ENCODE measurements at regions not wholly inside any gene's neighbourhood (a gene's known extent, or its start where the extent isn't known, plus 50 kb on each side); places are given as distances from the start of the nearest gene placed in this dataset.

DNA sequence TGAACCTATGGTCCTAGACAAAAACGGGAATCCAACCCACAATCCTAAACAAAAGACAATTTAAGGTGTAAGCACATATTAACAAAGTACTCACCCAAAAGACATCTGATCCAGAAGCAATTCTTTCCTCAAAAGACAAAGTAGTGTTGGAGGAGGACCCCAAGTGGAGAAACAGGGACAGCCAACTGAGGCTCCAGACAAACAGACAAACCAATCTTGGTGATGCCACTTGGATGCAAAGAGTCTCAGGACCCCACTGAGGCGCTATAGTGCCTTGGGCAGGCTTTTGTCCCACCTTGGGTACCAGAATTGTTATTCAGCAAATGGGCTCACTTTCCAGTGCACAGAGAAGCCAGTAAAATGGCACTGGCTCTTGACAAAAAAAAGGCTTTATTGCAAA is 613.8 kb downstream of the DIPK2A start:
- Histone ChIP-seq H3K9ac (ENCODE audit: control insufficient read depth, extremely low read depth, insufficient read depth, low read length) (no peak overlapping the region), H3K9me3 (ENCODE audit: control insufficient read depth, low read depth, low read length) (no peaks in the 10 kb centered on the region), H3K9me1 (ENCODE audit: control insufficient read depth, extremely low read depth, insufficient read depth, low read length) (no peaks in the 10 kb centered on the region), H3K4me3 (ENCODE audit: control insufficient read depth in 2 of 3, extremely low read depth in 1 of 3, insufficient read depth in 2 of 3, low read depth in 1 of 3, low read length in 3 of 3) (no peak overlapping the region), H2AFZ (ENCODE audit: control insufficient read depth, low read length) (no peak overlapping the region), H3K4me1 (ENCODE audit: control insufficient read depth, extremely low read depth, insufficient read depth, low read length) (no peaks in the 10 kb centered on the region), H3K36me3 (ENCODE audit: control insufficient read depth in 2 of 2, extremely low read depth in 1 of 2, insufficient read depth in 2 of 2, low read length in 2 of 2) (no peaks in the 10 kb centered on the region), H3K27ac (ENCODE audit: control insufficient read depth, insufficient read depth, low read length) (no peak overlapping the region), H3K79me2 (ENCODE audit: control insufficient read depth, insufficient read depth, low read length) (no peaks in the 10 kb centered on the region), H3K27me3 (ENCODE audit: control insufficient read depth, extremely low read depth, insufficient read depth, low read length) (no peaks in the 10 kb centered on the region), H3K4me2 (ENCODE audit: control insufficient read depth, extremely low read depth, insufficient read depth, low read depth, low read length) (no peak overlapping the region), H4K20me1 (ENCODE audit: control insufficient read depth, extremely low read depth, insufficient read depth, low read length) (no peaks in the 10 kb centered on the region)
- TF ChIP-seq, protein P1, sequence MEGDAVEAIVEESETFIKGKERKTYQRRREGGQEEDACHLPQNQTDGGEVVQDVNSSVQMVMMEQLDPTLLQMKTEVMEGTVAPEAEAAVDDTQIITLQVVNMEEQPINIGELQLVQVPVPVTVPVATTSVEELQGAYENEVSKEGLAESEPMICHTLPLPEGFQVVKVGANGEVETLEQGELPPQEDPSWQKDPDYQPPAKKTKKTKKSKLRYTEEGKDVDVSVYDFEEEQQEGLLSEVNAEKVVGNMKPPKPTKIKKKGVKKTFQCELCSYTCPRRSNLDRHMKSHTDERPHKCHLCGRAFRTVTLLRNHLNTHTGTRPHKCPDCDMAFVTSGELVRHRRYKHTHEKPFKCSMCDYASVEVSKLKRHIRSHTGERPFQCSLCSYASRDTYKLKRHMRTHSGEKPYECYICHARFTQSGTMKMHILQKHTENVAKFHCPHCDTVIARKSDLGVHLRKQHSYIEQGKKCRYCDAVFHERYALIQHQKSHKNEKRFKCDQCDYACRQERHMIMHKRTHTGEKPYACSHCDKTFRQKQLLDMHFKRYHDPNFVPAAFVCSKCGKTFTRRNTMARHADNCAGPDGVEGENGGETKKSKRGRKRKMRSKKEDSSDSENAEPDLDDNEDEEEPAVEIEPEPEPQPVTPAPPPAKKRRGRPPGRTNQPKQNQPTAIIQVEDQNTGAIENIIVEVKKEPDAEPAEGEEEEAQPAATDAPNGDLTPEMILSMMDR (optimal IDR thresholded peaks at IDR 0.05 in 1 of 3, IDR thresholded peaks at IDR 0.05 in 1 of 3, conservative IDR thresholded peaks at IDR 0.05 in 1 of 3; ENCODE audit: extremely low read depth in 1 of 3, insufficient read depth in 2 of 3, low read length in 3 of 3), result no peak
- TF ChIP-seq EZH2 (IDR thresholded peaks at IDR 0.05; ENCODE audit: low read length), result no peak
- dilution Hi-C loops (cut with MboI; ENCODE audit: extremely low pct_ligation_motif_present, low sequenced_read_pairs), result no loop called here
- FAIRE-seq (no peak), DNase-seq (ENCODE audit: low read depth, low spot score) (no peak)

- DNase-seq (ENCODE audit: low read depth, low spot score) (no peak), FAIRE-seq (no peak)
- no peak overlapping the region for H3K4me2 ChIP-seq (ENCODE audit: control insufficient read depth, extremely low read depth, insufficient read depth, low read depth, low read length)
- H3K4me1 ChIP-seq (ENCODE audit: control insufficient read depth, extremely low read depth, insufficient read depth, low read length), result no peaks in the 10 kb centered on the region
- H3K36me3 ChIP-seq (ENCODE audit: control insufficient read depth in 2 of 2, extremely low read depth in 1 of 2, insufficient read depth in 2 of 2, low read length in 2 of 2), result no peaks in the 10 kb centered on the region
- H3K27ac ChIP-seq (ENCODE audit: control insufficient read depth, insufficient read depth, low read length), result no peak overlapping the region
- H3K9me1 ChIP-seq (ENCODE audit: control insufficient read depth, extremely low read depth, insufficient read depth, low read length), result no peaks in the 10 kb centered on the region
- TF ChIP-seq, protein P1 (optimal IDR thresholded peaks at IDR 0.05 in 1 of 3, IDR thresholded peaks at IDR 0.05 in 1 of 3, conservative IDR thresholded peaks at IDR 0.05 in 1 of 3; ENCODE audit: extremely low read depth in 1 of 3, insufficient read depth in 2 of 3, low read length in 3 of 3), result no peak
- TF ChIP-seq EZH2 (IDR thresholded peaks at IDR 0.05; ENCODE audit: low read length), result no peak
- no peak overlapping the region for H3K4me3 ChIP-seq (ENCODE audit: control insufficient read depth in 2 of 3, extremely low read depth in 1 of 3, insufficient read depth in 2 of 3, low read depth in 1 of 3, low read length in 3 of 3)
- H2AFZ ChIP-seq (ENCODE audit: control insufficient read depth, low read length), result no peak overlapping the region
- H3K79me2 ChIP-seq (ENCODE audit: control insufficient read depth, insufficient read depth, low read length), result no peaks in the 10 kb centered on the region
- H3K27me3 ChIP-seq (ENCODE audit: control insufficient read depth, extremely low read depth, insufficient read depth, low read length), result no peaks in the 10 kb centered on the region
- no peaks in the 10 kb centered on the region for H4K20me1 ChIP-seq (ENCODE audit: control insufficient read depth, extremely low read depth, insufficient read depth, low read length)
- dilution Hi-C loops (cut with MboI; ENCODE audit: extremely low pct_ligation_motif_present, low sequenced_read_pairs), result no loop called here
- H3K9ac ChIP-seq (ENCODE audit: control insufficient read depth, extremely low read depth, insufficient read depth, low read length), result no peak overlapping the region
- H3K9me3 ChIP-seq (ENCODE audit: control insufficient read depth, low read depth, low read length), result no peaks in the 10 kb centered on the region
Observed at GRCh38 chr3:144585953-144586352, 614.3 kb downstream of the DIPK2A start.
